HAP-1 (cell line): ENCODE measurements at regions not wholly inside any gene's neighbourhood (a gene's known extent, or its start where the extent isn't known, plus 50 kb on each side); places are given as distances from the start of the nearest gene placed in this dataset.
"Not testable (repeated sequence)": the region's sequence is repeated elsewhere in the genome, so short reads cannot be mapped to it uniquely, and the experiment has no call there.

Experiments used
- DNase-seq, 2 experiments: peaks; one replicate each; pipeline ENCODE4 v3.0.0-alpha.2; 2016 to 2020; ENCODE audit warnings: low spot score in 2 of 2
- H3K27me3 ChIP-seq: fragments of 250-450 bp; sonication (Bioruptor Pico); 2 replicates; pipeline ENCODE4 v1.5.1; 2020; ENCODE audit warnings: low read depth, mild to moderate bottlenecking, moderate library complexity
- H3K36me3 ChIP-seq: fragments of 250-450 bp; sonication (Bioruptor Pico); replicated peaks from 2 replicates; pipeline ENCODE4 v1.5.1; 2020; ENCODE audit warnings: mild to moderate bottlenecking
- H3K4me1 ChIP-seq: fragments of 250-450 bp; sonication (Bioruptor Pico); 2 replicates; pipeline ENCODE4 v1.5.1; 2020; ENCODE audit warnings: mild to moderate bottlenecking
- H3K4me3 ChIP-seq: fragments of 250-450 bp; sonication (Bioruptor Pico); 2 replicates; pipeline ENCODE4 v1.5.1; 2020; ENCODE audit warnings: mild to moderate bottlenecking, moderate library complexity
- H3K9me3 ChIP-seq: fragments of 250-450 bp; sonication (Bioruptor Pico); 2 replicates; pipeline ENCODE4 v1.5.1; 2020; ENCODE audit warnings: mild to moderate bottlenecking, moderate library complexity
- in situ Hi-C: fragments of 300-500 bp; cut with MboI; formaldehyde crosslinking; loops from 3 replicates; pipeline ENCODE4 v1.14.3; 2020; ENCODE audit warnings: low sequenced_read_pairs, inconsistent platforms, mixed read lengths

GRCh38 chr21:5055027-5055754 lies 5466.2 kb upstream of the TPTE start:
- H3K4me3 ChIP-seq, in situ Hi-C loops, H3K9me3 ChIP-seq, H3K27me3 ChIP-seq, H3K4me1 ChIP-seq, H3K36me3 ChIP-seq, DNase-seq: not testable (repeated sequence)

- H3K36me3 ChIP-seq, H3K9me3 ChIP-seq: not testable (repeated sequence)
Observed at GRCh38 chr21:5055996-5056962, 5465.1 kb upstream of the TPTE start.

GRCh38 chr21:5057077-5057476 lies 5464.3 kb upstream of the TPTE start:
- H3K27me3 ChIP-seq, in situ Hi-C loops, H3K4me1 ChIP-seq, H3K9me3 ChIP-seq, H3K4me3 ChIP-seq, H3K36me3 ChIP-seq, DNase-seq: not testable (repeated sequence)

More at GRCh38 chr21:5055996-5056962, 5465.1 kb upstream of the TPTE start:
- H3K27me3 ChIP-seq, H3K4me1 ChIP-seq, DNase-seq, H3K4me3 ChIP-seq, in situ Hi-C loops: not testable (repeated sequence)

- H3K4me1 ChIP-seq, H3K27me3 ChIP-seq, in situ Hi-C loops, DNase-seq, H3K9me3 ChIP-seq, H3K4me3 ChIP-seq, H3K36me3 ChIP-seq: not testable (repeated sequence)
Observed at GRCh38 chr21:5060364-5061083, 5460.9 kb upstream of the TPTE start.

- H3K9me3 ChIP-seq, in situ Hi-C loops, H3K4me3 ChIP-seq, H3K4me1 ChIP-seq, H3K27me3 ChIP-seq, H3K36me3 ChIP-seq, DNase-seq: not testable (repeated sequence)
Observed at GRCh38 chr21:5064581-5065142, 5456.7 kb upstream of the TPTE start.

- H3K27me3 ChIP-seq, H3K4me1 ChIP-seq, H3K36me3 ChIP-seq, in situ Hi-C loops, H3K9me3 ChIP-seq, H3K4me3 ChIP-seq, DNase-seq: not testable (repeated sequence)
Observed at GRCh38 chr21:5065240-5066211, 5455.9 kb upstream of the TPTE start.

- H3K27me3 ChIP-seq, H3K4me1 ChIP-seq, H3K36me3 ChIP-seq, DNase-seq, H3K4me3 ChIP-seq, H3K9me3 ChIP-seq, in situ Hi-C loops: not testable (repeated sequence)
Observed at GRCh38 chr21:5066682-5067251, 5454.6 kb upstream of the TPTE start.

- DNase-seq, H3K27me3 ChIP-seq, H3K9me3 ChIP-seq, H3K4me1 ChIP-seq, H3K36me3 ChIP-seq, H3K4me3 ChIP-seq, in situ Hi-C loops: not testable (repeated sequence)
Observed at GRCh38 chr21:5067326-5068048, 5453.9 kb upstream of the TPTE start.

GRCh38 chr21:5068649-5069048 lies 5452.7 kb upstream of the TPTE start:
- DNase-seq, in situ Hi-C loops, H3K4me3 ChIP-seq: not testable (repeated sequence)

GRCh38 chr21:5071180-5071579 lies 5450.2 kb upstream of the TPTE start:
- H3K36me3 ChIP-seq, H3K4me3 ChIP-seq, H3K4me1 ChIP-seq, DNase-seq, H3K27me3 ChIP-seq, H3K9me3 ChIP-seq, in situ Hi-C loops: not testable (repeated sequence)

More at GRCh38 chr21:5068649-5069048, 5452.7 kb upstream of the TPTE start:
- H3K36me3 ChIP-seq, H3K4me1 ChIP-seq, H3K27me3 ChIP-seq, H3K9me3 ChIP-seq: not testable (repeated sequence)

GRCh38 chr21:5076854-5077253 lies 5444.5 kb upstream of the TPTE start:
- H3K27me3 ChIP-seq, H3K4me1 ChIP-seq, in situ Hi-C loops, H3K9me3 ChIP-seq, DNase-seq, H3K4me3 ChIP-seq, H3K36me3 ChIP-seq: not testable (repeated sequence)

GRCh38 chr21:5079361-5079760 lies 5442.0 kb upstream of the TPTE start:
- in situ Hi-C loops, H3K4me3 ChIP-seq, H3K4me1 ChIP-seq, H3K36me3 ChIP-seq, H3K9me3 ChIP-seq, H3K27me3 ChIP-seq, DNase-seq: not testable (repeated sequence)
